ENCODE measurements at regions not wholly inside any gene's neighbourhood (a gene's known extent, or its start where the extent isn't known, plus 50 kb on each side); places are given as distances from the start of the nearest gene placed in this dataset.

DNA sequence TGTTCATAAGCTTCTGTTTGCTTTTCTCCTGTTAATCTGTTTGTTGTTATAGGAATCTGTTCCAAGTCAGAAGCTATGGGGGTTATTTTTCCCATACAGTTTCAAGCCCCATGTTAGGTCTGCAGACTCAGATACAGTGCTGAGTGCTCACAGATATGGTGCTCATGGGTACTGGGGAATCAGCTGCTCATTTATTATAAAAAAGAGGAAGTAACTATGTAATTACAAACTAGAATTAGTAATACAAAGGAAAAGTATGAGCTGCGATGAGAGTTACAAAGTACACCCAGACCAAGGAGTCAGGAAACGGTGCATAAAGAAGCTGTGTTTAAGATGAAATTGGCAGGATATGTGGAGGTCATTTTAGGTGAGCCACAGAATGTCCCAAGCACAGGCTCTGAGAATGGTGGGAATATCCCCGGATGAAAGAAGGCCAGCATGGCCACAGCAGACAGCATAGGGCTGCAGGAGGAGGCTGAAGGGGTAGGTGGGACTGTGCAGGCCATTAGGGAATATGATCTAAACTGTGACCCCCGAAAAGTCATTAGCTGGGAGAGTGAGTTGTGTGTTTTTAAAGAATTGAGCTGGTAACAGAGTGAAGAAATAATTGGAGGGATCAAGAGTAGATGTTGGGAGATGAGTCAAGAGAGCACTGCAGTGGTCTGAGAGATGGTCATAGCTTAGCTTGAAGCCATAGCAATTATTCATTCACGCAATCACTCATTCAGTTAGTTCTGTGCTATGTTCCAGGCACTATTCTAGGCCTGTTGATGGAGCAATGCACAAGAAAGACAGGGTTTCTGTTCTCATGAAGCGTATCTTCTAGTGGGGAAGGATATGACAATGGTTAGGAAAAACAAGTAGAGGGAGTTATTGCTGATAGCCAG, 177.4 kb upstream of the UBL3 start:
- DNase-seq: no peak

DNA sequence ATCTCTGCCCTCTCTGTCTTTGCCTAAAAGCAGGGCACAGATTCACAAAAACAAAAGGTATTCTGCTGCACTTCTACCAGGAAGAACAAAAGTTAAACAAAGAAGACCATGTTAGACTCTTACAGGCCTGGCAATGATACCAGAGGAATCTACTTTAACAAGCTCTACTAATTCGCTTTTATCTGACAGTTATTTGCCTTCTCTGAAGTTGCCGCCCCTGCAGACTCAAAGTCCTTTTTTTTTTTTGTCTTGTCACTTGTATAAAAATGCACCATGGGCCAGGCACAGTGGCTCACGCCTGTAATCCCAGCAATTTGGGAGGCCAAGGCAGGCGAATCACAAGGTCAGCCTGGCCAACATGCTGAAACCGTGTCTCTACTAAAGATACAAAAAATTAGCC, 176.5 kb upstream of the UBL3 start:
- DNase-seq: no peak

DNA sequence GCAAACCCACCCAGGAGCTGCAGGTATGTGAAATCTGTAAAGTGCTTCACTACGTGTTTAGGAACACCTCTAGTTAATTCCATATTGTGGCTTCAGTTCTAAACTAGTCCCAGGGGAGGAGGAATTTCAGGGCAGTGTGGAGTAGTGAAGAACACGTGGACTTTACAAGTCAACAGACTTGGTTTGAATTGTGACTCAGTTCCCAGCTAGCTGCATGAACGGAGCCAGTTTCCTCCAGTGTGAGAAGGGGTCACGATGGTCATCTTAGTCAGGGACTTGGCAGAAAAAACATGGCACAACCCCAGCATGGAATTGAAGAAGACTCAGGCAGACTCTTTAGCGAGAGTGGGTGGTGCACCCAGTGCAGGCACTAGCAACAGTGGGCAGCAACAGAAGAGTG, 175.7 kb upstream of the UBL3 start:
- DNase-seq: no peak

DNA sequence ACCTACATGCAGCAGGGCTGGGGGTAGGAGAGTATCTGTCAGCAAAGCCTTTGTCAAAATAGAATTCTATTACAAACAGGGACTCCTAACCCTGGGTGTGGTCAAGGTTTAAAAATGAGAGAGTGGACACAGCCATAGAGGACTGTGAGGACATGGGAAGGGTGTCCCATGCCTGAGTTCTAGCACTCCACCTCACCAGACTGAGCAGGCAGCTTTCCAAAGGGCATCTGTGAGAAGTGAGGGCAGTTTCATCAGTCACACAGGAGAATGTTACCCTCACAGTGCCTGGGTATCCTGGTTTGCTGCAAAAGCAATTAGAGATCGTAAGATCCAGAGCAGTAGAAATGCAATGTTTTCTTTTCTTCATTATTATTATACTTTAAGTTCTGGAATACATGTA, 174.9 kb upstream of the UBL3 start:
- DNase-seq: no peak

DNA sequence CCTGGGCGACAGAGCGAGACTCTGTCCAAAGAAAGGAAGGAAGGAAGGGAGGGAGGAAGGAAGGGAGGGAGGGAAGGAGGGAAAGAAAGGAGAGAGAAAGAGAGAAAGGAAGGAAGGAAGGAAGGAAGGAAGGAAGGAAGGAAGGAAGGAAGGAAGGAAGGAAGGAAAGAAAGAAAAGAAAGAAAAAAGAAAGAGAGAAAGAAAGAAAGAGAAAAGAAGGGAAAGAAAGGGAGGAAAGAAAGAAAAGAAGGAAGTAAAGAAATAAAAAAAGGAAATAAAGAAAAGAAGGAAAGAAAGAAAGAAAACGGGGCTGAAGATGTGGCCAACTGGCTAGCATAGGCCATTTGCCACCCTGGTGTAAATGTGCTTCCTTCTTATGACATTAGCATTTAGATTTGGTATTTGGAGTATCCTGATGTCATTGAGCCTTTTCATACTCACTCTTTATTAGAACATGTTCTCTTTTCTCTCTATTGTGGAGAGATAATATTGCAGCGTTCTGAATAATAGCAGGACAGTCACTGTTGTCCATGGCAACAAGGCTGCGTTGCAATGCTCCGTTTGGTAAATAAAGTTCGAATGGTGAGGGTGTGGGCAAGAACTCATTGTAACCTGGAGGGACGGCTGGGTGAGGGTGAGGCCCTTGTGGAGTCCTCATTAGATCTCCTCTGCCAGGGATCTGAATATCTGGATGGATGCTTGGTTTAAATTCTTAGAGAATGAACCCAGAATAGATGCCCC, 173.9 kb upstream of the UBL3 start:
- DNase-seq: no peak

DNA sequence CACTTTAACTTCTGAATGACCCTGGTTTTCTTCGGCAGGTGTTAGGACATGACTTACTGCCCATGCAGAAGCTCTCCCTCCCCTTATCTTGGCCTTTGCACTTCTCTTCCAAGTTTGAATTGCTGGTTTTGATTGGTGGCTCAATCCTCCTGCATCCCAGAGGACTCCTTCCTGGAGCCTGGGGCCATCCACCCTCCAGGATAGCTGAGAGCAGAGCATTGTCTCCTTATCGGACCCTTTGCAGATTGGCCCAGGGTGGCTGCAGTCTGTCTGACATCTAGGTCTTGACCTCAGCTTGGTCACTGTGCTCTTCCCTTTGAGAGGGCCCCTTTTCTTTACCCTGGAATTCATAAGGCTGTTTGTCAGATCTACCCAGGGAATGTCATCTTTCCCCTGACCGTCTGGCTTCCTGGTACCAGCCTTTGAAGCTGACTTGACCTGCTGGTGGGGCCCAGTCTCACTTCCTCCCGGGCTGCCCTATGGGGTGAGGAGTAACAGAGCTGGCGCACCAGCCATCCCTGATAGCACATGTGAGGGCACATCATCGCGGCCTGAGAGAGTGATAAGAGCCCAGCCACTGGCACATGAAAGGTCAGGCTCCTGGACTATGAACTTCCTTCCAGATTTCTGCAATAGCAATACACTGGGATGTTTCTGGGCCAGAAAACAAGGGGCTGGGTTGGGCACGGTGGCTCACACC, 172.9 kb upstream of the UBL3 start:
- DNase-seq: no peak

DNA sequence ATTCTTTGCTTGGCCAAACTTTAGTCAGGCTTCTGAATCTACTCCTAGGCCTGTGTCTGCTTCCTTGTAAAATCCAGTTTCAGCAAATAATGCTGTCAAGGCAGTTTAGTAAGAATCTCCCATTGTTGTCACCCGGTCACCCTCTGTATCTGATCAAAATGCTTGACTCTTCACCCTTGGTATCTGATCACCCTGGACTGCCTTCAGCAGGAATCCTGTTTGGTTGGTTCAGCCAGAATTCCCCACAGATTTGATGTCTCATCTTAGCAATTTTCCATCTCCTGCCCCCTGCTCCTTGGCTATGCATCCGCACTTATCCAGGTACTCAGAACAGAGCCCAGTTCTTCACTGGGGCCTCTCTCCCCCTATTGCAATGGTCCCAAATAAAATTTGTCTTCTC, 172.4 kb upstream of the UBL3 start:
- no peak for DNase-seq

DNA sequence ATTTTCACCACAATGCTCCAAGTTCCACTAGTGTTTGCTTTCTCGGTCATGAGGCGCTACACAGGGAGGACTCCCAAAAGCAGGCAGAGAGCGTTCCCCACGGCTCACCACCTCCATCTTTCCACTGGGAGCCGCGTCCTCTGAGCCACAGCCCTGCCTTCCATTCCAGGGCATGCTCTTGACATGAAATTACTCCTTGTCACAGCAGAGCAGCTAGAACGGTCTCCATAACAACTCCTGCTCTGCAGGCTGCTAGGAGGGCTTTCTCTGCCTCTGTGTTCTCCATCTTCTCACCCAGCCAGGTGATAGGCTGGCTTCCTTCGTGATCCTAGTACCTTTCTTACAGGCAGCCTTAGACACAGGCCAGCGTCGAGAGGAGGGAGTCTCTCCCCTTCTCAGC, 171.8 kb upstream of the UBL3 start:
- DNase-seq: no peak

DNA sequence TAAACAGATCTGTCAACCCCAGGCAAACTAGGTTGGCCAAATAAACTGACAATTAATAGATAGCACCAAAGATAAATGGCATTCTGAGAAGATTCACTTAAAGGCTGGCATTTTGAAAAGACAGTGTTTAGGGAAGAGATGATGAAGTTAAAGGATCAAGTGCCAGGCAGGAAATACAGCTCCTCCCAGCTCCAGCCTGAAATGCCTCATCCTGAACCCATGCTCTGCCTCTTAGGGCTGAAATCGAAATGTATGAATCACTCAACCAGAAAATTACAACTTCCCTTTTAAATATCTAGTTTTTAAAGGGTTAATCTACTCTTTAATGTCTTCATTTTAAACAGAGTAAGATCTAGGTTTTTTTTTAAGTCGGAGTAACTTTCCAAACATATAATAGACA, 171.2 kb upstream of the UBL3 start:
- DNase-seq: no peak

DNA sequence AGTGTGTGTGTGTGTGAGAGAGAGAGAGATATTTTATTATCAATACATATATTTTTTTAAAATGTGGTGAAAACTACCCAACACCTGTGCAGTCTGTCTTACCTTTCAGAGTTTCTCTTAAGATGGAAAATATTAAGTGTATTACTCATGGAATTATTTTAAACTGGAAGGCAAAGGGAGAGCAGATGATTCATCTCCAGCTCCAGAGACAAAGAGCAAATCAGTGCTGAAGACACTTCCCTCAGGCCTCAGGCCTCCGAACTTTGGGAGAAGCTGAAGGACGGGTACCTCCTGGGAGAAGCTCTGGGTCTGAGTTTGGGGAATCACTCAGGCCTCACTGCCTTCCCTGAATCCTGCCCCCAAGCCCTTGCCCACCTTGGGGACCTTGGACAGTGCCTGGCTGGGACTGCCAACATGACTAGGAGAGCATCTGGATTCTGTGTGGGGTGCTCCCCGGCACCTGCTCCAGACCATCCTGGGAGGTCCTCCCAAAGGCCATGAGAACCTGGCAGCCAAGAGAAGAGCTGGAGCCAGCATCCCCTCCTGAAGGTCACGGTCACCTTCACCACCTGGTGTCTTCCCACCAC, 170.4 kb upstream of the UBL3 start:
- DNase-seq: no peak

DNA sequence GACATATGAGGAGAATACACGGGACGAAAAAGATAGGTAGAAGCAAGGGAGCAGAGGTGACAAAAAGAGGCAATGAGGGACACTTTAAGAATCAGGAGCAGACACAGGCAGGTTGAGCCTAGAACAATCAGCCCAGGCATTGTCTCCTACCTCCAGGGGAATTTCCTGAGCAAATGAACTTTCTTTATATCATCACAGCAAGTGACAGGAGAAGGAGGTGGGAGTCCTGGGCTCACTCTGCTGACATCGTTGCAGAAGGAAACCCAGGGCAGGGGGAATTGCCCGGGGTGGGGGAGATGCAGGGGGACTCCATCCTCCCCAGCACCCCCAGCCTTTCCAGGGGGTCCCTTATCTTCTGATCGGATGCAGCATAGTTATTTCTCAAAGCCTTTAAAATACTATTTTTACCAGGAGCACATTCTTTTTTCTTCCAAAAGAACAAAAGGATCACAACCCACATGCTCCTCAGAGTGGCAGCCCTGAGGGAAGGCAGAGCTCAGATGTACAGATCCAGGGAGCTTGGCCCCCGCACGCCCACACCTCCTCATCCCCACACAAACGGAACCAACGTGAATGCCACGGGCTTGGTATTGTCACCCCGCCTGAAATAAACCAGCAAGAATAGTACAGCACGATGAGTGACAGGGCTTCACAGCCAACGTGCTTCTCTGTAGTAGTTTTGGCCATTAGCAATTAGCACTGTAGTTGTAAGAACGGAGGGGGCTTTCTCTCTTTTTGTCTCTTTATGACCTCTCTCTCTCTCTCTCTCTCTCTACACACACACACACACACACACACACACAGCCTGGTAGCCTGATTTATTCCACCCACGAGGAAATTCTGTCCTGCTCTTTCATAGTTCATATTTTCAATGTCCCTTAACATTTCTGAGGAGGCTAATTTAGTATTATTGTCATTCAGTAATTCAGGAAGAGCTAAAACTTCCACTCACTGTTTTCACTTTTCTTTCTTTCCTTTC, 169.5 kb upstream of the UBL3 start:
- DNase-seq: no peak

DNA sequence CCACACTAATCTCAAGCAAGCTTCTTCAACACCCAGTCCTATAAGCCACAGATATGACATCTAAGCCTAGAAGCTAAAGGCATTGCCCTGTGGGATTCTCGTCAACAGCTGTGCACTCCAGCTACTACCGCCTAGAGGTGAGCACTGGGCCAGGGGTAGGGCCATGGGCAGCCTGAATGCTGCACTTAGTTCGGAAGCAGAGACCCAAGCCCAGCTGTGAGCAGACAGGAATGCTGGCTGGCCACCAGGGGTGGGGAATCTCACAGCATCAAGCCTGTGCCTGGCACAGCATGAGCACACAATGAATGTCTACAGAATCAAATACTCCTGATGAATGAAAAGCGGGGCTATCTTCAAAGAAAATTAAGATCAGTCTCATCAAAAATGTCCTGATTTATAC, 167.5 kb upstream of the UBL3 start:
- DNase-seq: no peak

DNA sequence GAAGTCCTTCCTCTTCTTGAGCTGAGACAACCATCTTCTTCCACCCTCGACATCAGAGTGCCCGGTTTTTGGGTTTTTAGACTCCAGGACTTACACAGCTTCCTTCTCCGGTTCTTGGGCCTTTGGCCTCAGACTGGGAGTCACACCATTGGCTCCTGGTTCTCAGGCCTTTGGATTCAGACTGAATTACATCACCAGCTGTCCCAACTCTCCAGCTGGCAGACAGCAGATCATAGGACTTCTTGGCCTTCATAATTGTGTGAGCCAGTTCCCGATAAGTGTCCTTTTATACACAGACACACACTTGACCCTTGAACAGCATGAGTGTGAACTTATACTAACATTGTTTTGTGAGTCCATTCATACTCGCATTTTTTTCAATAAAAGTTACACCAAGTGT, 166.0 kb upstream of the UBL3 start:
- DNase-seq: no peak

DNA sequence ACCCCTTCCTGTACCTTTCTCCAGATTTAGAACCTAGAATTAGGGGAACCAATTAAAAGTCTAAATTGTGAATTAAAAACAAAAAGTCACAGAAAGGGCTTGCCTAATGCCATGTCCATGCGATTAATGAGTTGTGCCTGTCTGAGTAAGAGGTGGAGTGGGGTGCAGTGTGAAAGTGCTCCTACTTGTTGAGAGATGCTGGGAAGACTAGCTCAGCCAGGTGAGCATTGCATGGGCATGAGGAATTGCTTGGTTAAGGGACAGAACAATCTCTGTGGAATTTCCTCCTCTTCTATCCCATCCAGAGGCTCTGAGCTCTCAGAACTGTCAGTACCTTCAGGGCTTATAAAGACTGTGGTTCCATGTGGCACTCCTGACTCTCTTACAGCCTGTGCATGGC, 159.0 kb upstream of the UBL3 start:
- DNase-seq: no peak

DNA sequence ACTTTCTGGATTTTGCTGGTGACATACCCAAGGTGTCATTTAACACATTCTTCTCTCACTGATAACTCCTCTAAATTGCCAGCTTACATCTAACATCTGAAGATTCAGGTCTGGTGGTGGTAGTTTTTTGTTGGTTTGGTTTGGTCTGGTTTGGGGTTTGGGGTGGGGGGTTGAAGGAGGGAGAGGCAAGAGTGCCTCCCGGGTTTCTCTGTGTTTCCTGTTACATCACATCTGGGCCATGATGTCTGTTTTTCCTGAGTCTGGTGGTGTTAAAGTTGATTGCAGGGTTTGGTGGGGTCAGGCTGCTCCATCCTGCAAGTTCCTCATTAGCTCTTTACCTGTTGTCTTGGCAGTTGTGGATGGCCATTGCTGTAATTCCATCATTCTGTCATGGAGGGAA, 155.8 kb upstream of the UBL3 start:
- peak in 1 of 5 donors; percentile 5 for DNase-seq

DNA sequence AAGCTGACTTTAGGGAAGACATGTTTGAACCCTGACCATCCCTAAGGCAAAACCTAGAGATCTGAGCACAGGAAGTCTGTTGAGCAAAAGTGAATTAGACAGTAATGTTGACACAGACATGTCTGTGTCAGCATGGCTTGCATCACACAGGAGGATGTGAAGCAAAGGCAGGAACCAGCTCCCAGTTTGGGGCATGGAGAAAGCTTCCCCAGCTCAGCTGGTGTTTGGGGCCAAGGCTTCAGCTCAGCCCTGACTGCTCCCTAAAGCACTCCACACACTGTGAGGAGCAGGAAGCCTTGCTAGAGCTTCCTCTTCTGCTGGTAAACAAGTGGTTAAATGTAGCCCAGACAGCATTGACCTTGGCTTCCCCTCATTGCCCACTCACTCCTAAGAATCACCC, 153.8 kb upstream of the UBL3 start:
- DNase-seq: no peak

DNA sequence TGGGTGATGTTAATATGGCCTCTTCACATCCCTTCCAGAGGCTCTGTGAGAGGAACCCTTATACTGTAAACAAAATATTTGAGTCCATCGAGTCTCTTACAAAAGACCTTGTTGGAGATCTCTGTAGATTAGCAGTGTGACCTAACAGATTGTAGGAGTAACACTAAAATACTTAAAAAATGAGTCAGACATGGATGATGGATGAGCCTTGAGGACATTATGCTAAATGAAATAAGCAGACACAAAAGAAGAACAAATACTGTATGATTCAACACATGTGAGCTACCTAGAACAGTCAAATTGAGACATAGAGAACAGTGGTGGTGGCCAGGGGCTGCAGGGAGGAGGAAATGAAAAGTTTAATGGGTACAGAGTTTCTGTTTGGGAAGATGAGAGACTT, 152.2 kb upstream of the UBL3 start:
- no peak for DNase-seq

DNA sequence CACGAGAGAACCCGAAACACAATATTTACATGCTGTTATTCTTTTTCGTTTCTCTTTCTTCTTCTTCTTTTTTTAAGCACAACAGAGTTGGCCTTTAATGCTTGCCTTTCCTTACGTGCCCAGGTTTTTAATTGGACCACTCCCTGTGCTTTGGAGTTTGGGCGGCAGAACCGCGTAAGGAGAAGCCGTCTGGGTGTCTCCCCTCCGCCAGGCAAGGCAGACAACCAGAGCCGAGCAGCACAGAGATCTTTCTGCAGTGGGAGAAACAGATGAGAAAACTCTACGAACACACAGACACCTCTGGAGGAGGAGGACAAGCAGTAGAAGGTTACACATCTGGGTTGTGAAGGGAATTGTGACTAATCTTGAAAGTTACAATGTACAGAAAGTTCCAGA, 150.0 kb upstream of the UBL3 start:
- no peak for DNase-seq

DNA sequence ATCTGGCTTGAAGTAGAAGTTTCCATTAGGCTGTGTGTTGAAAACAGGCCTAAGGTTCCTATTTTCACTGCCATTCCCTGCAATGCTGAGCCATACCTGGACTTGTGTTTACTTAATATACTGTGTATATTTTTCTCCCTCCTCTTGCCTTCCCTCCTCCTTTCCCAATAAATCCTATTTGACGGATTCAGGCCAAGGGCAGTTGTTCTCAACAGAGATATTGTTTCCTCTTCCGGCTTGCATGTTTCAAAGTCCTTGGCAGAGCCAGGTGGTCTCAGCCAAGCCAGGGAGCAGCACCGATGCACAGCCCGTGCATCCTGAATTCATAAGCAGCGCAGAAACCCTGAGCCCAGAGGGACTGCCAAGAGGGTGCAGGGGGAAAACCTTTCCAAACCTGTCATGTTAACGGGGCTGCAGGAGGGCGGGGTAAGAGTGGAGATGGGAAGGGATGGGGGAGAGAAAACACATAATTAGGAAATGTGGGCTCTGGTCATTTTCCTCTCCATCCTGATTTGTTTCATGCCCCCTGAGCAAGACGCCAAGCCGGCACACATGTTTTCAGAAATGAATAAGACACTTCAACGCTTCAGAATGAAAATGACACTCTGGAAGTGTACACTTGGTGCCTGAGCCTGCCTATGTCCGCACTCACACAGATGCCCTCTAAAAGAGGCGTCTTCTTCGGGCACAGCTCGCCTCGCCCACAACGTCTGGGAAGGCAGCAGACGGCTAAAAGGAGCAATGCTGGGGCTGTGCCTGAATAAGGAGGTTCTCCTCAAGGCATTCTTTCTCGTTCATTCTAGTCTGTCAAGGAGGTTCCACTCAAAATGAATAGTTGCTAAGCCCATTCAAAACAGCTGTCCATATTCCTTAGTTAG, 149.3 kb upstream of the UBL3 start:
- DNase-seq: no peak

DNA sequence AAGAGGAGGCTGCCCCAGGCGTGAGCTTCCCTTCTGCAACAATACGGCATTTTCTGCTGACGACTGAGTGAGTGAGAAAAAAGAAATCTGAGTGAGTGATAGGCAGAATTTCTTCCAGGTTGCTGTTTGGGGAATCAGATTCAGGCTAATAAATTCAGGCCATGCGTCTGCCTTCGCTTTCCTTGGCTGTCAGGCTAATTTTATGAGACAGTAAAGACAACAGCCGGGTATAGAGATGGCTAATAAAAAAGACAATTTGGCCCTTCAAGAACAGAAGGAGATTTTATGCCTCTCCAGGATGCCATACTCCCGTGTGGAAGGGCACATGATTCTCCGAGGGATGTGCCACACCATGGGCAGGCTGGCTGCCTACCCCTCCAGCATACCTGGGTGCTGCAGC, 145.9 kb upstream of the UBL3 start:
- no peak for DNase-seq

Data from T-helper 1 cell (primary cell).